Neural cell (in vitro differentiated cells): ENCODE measurements at regions not wholly inside any gene's neighbourhood (a gene's known extent, or its start where the extent isn't known, plus 50 kb on each side); places are given as distances from the start of the nearest gene placed in this dataset.

Experiments
- CTCF ChIP-seq: fragments of 450-650 bp; IDR thresholded peaks from 2 replicates; pipeline ENCODE4 v1.5.1; 2014; ENCODE audit warnings: antibody characterized with exemption, mild to moderate bottlenecking, moderate library complexity; ENCODE audit not compliant: poor library complexity, severe bottlenecking
- EP300 ChIP-seq: fragments of 450-650 bp; conservative IDR thresholded peaks from 2 replicates; pipeline ENCODE4 v1.6.1; 2014; ENCODE audit warnings: antibody characterized with exemption, mild to moderate bottlenecking, moderate library complexity; ENCODE audit not compliant: poor library complexity, severe bottlenecking
- EZH2 ChIP-seq: fragments of 200-600, 300-800 bp; shearing (Covaris generic), sonication (generic); IDR thresholded peaks from 2 replicates; pipeline ENCODE4 v1.6.1; 2014; ENCODE audit warnings: antibody characterized with exemption, low read length, borderline replicate concordance, mild to moderate bottlenecking; ENCODE audit not compliant: insufficient read depth, poor library complexity, severe bottlenecking
- POLR2AphosphoS5 ChIP-seq: IDR thresholded peaks from 2 replicates; pipeline ENCODE4 v1.6.1; 2012
- RAD21 ChIP-seq: fragments of 450-650 bp; conservative IDR thresholded peaks from 2 replicates; pipeline ENCODE4 v1.6.1; 2014; ENCODE audit warnings: antibody characterized with exemption, mild to moderate bottlenecking, moderate library complexity
- REST ChIP-seq: IDR thresholded peaks from 2 replicates; pipeline ENCODE4 v1.6.1; 2012; ENCODE audit warnings: borderline replicate concordance
- SMC3 ChIP-seq: fragments of 450-650 bp; conservative IDR thresholded peaks from 2 replicates; pipeline ENCODE4 v1.6.1; 2014; ENCODE audit warnings: antibody characterized with exemption, mild to moderate bottlenecking, moderate library complexity; ENCODE audit not compliant: poor library complexity
- TAF1 ChIP-seq: IDR thresholded peaks from 2 replicates; pipeline ENCODE4 v1.6.1; 2012; ENCODE audit warnings: low read depth

- TF ChIP-seq CTCF (no peak), POLR2AphosphoS5 (no peak), EP300 (no peak), EZH2 (no peak), REST (no peak), SMC3 (no peak), TAF1 (no peak), RAD21 (no peak)
Observed at GRCh38 chr16:87121816-87122215, 195.4 kb downstream of the C16orf95 start.
